Neutrophil (primary cell): ENCODE measurements at regions not wholly inside any gene's neighbourhood (a gene's known extent, or its start where the extent isn't known, plus 50 kb on each side); places are given as distances from the start of the nearest gene placed in this dataset.
"Not testable (repeated sequence)": the region's sequence is repeated elsewhere in the genome, so short reads cannot be mapped to it uniquely, and the experiment has no call there.

Experiments used
- H3K27ac ChIP-seq: fragments of 200-600 bp; sonication (generic); 2 replicates; pipeline ENCODE4 v1.5.1; 2016; ENCODE audit warnings: mild to moderate bottlenecking, moderate library complexity
- H3K27me3 ChIP-seq: fragments of 200-600 bp; sonication (generic); 2 replicates; pipeline ENCODE4 v1.6.0; 2016; ENCODE audit warnings: mild to moderate bottlenecking
- H3K36me3 ChIP-seq: fragments of 200-600 bp; sonication (generic); 2 replicates; pipeline ENCODE4 v1.5.1; 2017
- H3K4me1 ChIP-seq, 2 experiments: fragments of 200-600 bp in 1 of 2; sonication (generic) in 1 of 2; 1 replicate in 1 of 2; 2 replicates in 1 of 2; pipeline versions ENCODE4 v1.5.1 to v1.6.1; 2013 to 2016; ENCODE audit warnings: low read depth in 1 of 2, low read length in 1 of 2, mild to moderate bottlenecking in 1 of 2, moderate library complexity in 1 of 2; ENCODE audit not compliant: control insufficient read depth in 1 of 2, insufficient read depth in 1 of 2
- H3K4me3 ChIP-seq, 2 experiments: fragments of 200-600 bp in 1 of 2; sonication (generic) in 1 of 2; 1 replicate in 1 of 2; 2 replicates in 1 of 2; pipeline ENCODE4 v1.5.1; 2013 to 2016; ENCODE audit warnings: low read depth in 1 of 2, low read length in 1 of 2, mild to moderate bottlenecking in 1 of 2, moderate library complexity in 1 of 2
- H3K9me3 ChIP-seq: fragments of 200-600 bp; sonication (generic); 2 replicates; pipeline ENCODE4 v1.5.1; 2016
- CTCF ChIP-seq: fragments of 200-600 bp; sonication (generic); IDR thresholded peaks from 2 replicates; pipeline ENCODE4 v1.5.1; 2016; ENCODE audit warnings: antibody characterized with exemption

GRCh38 chr9:80489329-80489728 is 917.6 kb downstream of the TLE4 start:
- no peak for TF ChIP-seq CTCF
- no peaks in the 10 kb centered on the region for H3K9me3 ChIP-seq
- no peaks in the 10 kb centered on the region for H3K36me3 ChIP-seq
- no peak overlapping the region for H3K27ac ChIP-seq
- no peak overlapping the region for H3K4me3 ChIP-seq
- H3K4me1 ChIP-seq = no peaks in the 10 kb centered on the region
- H3K27me3 ChIP-seq = no peaks in the 10 kb centered on the region

- TF ChIP-seq CTCF = no peak
- Histone ChIP-seq H3K9me3 (no peaks in the 10 kb centered on the region), H3K27me3 (no peaks in the 10 kb centered on the region), H3K4me3 (no peak overlapping the region), H3K27ac (no peak overlapping the region), H3K4me1 (no peaks in the 10 kb centered on the region), H3K36me3 (no peaks in the 10 kb centered on the region)
Measured at GRCh38 chr9:80485420-80486250, 913.9 kb downstream of the TLE4 start.

GRCh38 chr9:80482251-80482650 is 910.5 kb downstream of the TLE4 start:
- not testable (repeated sequence) for H3K27ac ChIP-seq, H3K36me3 ChIP-seq, H3K4me3 ChIP-seq, H3K9me3 ChIP-seq, H3K4me1 ChIP-seq, H3K27me3 ChIP-seq

GRCh38 chr9:80467632-80468031 is 895.9 kb downstream of the TLE4 start:
- no peaks in the 10 kb centered on the region for H3K36me3 ChIP-seq
- no peak overlapping the region for H3K27ac ChIP-seq
- TF ChIP-seq CTCF = no peak
- no peak overlapping the region for H3K4me3 ChIP-seq
- H3K9me3 ChIP-seq = no peaks in the 10 kb centered on the region
- no peaks in the 10 kb centered on the region for H3K27me3 ChIP-seq
- H3K4me1 ChIP-seq = no peaks in the 10 kb centered on the region

GRCh38 chr9:80465556-80465955 is 893.8 kb downstream of the TLE4 start:
- Histone ChIP-seq H3K27me3 (no peaks in the 10 kb centered on the region), H3K9me3 (no peaks in the 10 kb centered on the region), H3K36me3 (no peaks in the 10 kb centered on the region), H3K27ac (no peak overlapping the region), H3K4me3 (no peak overlapping the region), H3K4me1 (no peaks in the 10 kb centered on the region)
- no peak for TF ChIP-seq CTCF

GRCh38 chr9:80449513-80449912 is 877.7 kb downstream of the TLE4 start:
- no peaks in the 10 kb centered on the region for H3K9me3 ChIP-seq
- no peak overlapping the region for H3K4me3 ChIP-seq
- H3K36me3 ChIP-seq = no peaks in the 10 kb centered on the region
- H3K27me3 ChIP-seq = no peaks in the 10 kb centered on the region
- no peak for TF ChIP-seq CTCF
- H3K4me1 ChIP-seq = no peaks in the 10 kb centered on the region
- H3K27ac ChIP-seq = no peak overlapping the region
